GM12892 (cell line): ENCODE measurements at regions not wholly inside any gene's neighbourhood (a gene's known extent, or its start where the extent isn't known, plus 50 kb on each side); places are given as distances from the start of the nearest gene placed in this dataset.

ENCODE experiments used
- POLR2A ChIP-seq: IDR thresholded peaks from 2 replicates; pipeline ENCODE4 v1.6.1; 2011; ENCODE audit warnings: low read depth, low read length, control low read depth
- POLR2AphosphoS5 ChIP-seq: IDR thresholded peaks from 2 replicates; pipeline ENCODE4 v1.6.1; 2011; ENCODE audit warnings: low read depth, low read length, control low read depth
- TAF1 ChIP-seq: IDR thresholded peaks from 2 replicates; pipeline ENCODE4 v1.6.1; 2011; ENCODE audit warnings: low read depth, mild to moderate bottlenecking, control low read depth, low read length, borderline replicate concordance

DNA sequence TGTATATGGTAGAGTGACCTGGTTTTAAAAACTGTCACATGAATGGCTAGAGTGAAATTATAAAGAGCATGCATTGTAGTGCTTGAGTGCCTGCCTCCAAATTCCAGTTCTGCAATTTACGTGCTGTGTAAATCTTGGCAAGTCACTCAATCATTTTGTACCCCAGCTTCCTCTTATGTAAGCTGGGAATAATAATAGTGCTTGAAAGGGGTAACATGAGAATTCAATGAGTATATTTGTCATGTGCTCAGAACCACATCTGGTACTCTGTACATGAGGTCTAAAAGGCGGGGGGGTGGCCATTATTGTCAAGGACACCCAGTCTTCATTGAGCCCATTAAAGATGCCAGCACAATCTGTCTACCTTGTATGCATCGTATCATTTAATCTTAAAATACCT, 214.8 kb downstream of the MC4R start:
- TF ChIP-seq POLR2AphosphoS5 (no peak), TAF1 (no peak), POLR2A (no peak)
